NCI-H510A (cell line): ENCODE measurements at regions not wholly inside any gene's neighbourhood (a gene's known extent, or its start where the extent isn't known, plus 50 kb on each side); places are given as distances from the start of the nearest gene placed in this dataset.
A peak's percentile ranks its signal among the peaks of the same experiment; 100 is the strongest.
"Not testable (repeated sequence)": the region's sequence is repeated elsewhere in the genome, so short reads cannot be mapped to it uniquely, and the experiment has no call there.

ENCODE experiments used
- DNase-seq: peaks from one replicate; lab custom pipeline; 2025; lab: John Stamatoyannopoulos, UW

DNA sequence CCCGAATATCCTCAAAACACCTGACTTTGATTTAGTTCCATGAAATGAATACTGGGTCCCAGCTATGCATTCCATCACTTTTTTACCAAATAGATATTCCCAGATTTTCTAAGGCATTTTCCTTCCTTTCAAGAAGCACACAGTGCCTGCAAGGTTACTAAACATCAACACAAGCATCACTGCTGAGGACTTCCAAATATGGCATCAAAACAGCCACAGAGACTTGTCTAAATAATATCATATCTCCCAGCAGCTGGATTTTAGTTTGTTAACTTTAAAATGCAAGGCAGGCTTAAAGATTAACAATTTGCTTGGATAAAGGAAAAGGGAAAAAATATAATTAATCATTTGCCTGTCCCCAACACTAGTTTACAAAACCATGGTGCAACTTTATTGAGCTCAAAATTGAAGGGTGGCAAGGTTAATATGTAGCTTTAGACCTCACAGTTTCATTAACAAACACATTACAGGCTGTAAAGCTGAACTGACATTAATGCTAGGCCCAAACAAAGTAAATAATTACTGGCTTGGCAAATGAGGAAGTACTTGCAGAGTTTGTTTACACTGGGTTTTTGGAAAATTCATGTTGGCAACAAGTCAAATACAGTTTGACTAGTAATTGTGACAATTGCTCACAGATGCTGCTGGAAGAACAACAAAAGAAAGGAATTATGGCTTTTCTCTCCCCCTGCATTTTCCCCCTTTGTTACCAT lies 401.7 kb upstream of the CDIN1 start:
- DNase-seq = no peak

DNA sequence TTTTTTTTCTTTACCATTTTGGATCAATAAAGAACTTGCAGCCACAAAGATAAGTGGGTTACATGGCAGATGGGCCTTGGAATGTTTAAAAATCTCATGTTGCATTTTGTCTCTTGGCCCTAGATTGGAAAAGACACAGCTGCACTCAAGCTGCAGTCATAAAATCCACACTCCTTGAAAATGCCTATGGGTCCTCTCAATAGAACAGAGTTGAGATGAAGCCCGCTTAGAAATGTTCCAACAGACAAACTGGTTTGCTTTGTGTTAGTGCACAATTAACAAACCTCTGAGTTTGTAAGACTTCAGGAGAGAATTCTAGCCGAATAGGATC lies 401.2 kb upstream of the CDIN1 start:
- no peak for DNase-seq

DNA sequence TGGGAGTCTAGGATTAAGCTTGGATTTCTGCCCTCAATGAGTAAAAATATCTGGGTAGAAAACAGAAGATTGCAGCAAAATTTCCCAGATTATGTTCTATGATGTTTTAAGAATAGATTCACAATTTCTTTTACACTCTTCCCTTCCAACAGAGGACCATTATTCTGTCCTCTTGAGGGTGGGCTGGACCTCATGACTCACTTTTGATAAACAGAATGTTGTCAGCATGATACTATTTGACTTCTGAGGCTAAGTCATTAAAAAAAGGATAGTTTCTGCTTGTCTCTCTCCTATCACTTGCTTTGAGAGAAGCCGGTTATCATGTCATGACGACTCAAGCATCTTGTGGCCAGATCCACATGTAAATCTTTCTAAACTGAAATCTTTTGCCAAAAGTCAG lies 396.2 kb upstream of the CDIN1 start:
- DNase-seq = no peak

DNA sequence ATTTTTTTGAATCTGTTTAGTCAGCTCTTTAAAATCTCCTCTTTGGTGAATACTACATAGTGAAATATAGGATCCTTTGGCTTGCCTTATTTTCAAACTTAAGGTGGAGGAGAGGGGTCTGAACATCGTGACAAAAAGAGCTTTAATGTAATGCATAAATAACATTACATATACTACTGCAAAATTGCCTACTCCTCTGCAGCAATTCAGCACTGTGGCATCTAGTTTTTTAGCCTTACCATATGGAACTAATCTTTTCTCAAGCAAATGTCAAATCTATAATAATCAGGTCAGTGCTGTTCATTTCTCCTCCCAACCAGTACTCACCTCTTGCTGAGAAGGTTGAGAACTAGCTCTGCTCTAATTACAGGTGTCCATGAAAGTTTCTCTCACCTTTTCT lies 394.0 kb upstream of the CDIN1 start:
- no peak for DNase-seq

DNA sequence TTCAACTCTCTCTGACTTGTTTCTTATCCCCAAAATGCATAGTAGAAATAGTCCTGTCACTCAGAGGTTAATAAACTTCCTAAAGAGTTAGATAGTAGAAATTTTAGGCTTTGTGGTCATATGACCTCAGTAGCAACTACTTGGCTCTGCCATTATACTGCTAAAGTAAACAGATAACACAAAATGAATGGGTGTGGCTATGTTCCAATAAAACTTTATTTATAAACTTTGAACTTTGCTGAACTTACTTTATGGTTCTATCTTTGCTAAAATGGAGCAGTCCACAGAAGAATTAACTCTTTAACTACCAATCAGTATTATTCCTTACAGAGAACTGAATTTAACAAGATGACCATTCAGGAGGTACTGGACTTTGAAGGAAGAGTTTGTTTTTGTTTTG lies 393.6 kb upstream of the CDIN1 start:
- no peak for DNase-seq

DNA sequence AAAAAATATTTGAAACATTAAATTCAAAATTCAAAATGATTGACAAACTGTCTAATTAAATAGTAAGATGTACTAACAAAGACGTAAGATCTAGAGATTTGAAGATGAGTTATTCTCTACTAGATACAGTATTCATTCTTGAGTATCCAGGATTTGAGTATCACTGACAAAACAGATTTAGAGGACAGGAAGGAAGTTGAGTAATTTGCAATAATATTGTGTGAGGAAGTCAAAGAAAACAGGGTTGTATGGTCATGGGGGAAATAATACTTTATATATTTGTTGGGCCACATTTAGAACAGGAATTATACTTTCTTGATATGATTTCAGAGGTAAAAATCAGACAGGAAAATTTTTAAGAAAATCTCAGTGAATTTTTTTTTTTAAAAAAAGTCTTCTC lies 393.1 kb upstream of the CDIN1 start:
- no peak for DNase-seq

DNA sequence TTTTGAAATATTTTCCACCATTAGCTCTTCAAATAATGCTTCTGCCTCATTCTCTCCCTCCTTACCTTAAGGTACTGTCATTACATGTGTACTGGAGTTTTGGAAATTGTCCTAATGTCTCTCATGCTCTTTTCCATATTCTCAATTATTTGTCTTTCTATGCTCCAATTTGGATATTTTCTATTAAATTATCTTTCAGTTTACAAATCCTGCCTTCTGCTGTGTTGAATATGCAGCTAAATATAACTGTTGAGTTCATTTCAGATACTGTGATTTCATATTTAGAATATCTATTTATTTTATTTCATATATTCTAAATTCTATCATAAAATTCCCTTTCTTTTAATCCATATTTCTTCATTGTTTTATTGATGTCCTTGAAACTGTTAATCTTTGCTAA lies 388.0 kb upstream of the CDIN1 start:
- no peak for DNase-seq

DNA sequence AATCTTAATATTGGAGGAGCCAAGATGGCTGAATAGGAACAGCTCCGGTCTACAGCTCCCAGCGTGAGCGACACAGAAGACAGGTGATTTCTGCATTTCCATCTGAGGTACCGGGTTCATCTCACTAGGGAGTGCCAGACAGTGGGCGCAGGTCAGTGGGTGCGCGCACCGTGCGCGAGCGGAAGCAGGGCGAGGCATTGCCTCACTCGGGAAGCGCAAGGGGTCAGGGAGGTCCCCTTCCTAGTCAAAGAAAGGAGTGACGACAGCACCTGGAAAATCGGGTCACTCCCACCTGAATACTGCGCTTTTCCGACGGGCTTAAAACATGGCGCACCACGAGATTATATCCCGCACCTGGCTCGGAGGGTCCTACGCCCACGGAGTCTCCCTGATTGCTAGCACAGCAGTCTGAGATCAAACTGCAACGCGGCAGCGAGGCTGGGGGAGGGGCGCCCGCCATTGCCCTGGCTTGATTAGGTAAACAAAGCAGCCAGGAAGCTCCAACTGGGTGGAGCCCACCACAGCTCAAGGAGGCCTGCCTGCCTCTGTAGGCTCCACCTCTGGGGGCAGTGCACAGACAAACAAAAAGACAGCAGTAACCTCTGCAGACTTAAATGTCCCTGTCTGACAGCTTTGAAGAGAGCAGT lies 383.9 kb upstream of the CDIN1 start:
- not testable (repeated sequence) for DNase-seq

DNA sequence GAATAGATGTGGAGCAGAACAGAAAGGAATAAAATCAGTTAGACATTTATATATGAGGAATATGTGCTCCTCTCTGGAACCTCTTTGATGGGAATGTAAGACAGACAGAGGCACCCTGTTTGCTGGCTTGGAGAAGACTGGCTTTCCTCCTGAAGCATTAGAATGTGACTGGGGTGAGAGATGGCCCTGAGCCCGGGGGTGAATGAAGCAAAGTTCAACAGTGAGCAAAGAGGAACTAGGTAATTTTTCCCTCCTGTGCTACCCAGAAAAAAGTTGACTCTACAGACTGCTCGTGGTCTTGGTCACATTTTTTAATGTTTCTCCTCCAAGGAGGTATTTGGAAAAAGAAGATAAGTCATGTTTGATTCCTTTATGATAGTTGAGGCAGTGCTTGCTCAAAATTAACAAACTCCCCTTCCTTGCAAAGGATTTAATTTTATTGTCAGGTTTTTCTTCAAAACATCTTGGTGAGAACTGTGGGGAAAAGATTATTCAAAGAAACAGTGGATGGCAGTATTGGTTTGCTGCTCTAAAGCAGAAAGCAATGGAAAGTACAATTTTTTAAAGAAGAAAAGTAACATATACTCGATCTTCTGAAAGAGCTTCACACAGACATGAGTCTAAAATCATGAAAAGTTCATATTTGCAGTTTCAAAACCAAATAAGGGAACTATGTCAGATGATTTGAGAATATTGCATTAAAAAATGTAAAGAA lies 370.4 kb upstream of the CDIN1 start:
- no peak for DNase-seq

DNA sequence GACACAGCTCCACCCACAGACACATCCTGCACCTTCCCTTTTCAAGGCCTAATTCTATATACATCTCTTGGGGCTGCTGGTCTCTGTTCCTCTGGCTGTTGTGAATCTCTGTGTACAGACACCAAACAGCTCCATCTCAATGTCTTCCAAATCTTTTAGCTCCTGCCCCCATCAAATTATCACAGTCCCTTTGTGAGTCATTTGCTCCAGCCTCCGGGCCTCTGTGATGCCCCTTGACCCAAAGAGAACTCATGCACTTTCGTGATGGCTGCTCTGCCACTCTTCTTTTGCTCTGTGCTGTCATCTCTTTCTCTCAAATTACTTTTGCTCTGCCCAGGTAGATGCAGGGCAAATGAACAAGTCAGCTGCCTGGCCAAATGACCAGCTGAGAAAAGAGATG lies 369.0 kb upstream of the CDIN1 start:
- DNase-seq = no peak

DNA sequence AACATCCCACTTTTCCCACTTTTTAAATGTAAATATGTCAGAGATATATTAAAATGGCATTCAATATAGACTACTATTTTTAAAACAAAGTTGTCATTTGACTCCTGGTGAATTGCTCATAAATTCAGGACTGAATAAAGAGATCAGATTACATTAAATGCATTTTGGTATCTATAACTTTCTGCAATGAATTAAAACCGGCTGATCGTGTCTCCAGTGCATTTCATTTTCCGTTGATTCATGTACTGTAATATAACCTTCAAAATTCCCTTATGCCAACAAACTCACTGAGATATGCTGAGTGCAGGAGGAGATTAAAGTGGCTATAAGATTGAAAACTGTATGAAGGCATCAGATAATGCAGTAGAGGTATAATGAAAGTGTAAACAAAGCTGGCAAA lies 361.1 kb upstream of the CDIN1 start:
- DNase-seq = no peak

DNA sequence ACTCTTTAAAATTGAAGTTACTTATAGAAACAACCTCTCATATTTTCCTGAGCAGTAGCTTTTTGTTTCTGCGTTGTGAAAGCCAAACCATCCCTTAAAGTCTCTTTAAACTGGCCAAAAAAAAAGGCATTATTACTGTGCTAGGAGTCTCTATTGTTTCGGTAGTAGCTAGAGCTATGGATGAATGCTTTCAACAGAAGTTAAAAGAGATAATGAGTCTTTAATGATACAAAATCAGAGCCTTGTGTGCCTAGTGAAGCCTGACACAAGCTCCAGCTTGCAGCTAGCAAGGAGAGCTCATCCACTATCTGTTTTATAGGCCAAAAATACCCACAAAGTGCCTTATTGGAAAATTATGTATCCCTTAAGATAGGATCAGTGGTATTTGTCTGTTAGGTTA lies 360.4 kb upstream of the CDIN1 start:
- no peak for DNase-seq

DNA sequence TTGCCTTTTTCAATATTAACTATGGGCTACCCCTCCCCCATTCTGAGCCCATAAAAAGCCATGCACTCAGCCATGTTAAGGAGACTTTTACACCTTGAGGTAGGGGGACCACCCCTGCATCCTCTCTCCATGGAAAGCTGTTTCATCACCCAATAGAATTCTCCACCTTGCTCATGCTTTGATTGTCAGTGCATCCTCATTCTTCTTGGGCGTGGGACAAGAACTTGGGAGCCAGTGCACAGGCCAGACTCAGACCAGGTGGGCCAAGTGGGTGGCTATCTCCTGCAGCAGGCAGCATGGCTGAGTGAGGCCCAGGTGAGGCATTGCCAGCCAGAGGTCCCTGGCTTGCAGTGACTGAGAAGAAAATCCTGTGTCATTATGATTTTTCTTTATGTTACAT lies 357.4 kb upstream of the CDIN1 start:
- DNase-seq = no peak

DNA sequence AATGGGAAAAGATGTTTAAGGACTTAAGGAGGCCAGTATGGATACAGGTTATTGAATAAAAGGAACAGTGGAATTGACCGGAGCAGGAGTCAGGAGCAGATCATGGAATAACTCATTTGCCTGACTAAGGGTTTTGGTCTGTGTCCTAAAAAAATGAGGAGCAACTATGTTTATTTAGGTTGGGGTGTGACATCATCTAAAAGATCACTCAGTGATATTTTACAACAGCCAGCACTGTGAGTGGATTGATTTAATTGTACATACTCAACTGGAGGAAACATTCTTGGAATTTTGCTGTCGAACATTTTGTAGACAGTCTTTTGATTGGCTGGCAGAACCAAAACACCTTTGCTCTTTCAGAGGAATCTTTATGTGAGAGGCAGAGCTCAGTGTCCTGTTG lies 348.6 kb upstream of the CDIN1 start:
- DNase-seq = no peak

DNA sequence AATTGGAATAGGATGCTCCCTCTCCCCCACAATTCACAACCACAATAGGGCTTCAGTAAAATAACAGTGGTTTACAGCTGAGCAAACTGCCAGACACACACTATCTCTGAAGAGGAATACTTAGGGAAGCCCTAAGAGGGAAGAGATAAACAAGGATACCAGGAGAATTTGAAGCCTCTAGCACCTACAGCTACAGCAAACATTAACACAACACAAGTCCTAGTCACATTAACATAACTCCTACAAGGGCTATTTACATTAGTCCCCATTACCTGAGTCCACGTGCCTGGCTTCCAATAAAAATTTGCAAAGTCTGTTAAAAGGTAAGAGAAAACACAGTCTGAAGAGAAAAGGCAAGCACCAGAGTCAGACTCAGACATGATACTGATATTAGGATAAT lies 346.9 kb upstream of the CDIN1 start:
- peak; percentile 1 for DNase-seq

DNA sequence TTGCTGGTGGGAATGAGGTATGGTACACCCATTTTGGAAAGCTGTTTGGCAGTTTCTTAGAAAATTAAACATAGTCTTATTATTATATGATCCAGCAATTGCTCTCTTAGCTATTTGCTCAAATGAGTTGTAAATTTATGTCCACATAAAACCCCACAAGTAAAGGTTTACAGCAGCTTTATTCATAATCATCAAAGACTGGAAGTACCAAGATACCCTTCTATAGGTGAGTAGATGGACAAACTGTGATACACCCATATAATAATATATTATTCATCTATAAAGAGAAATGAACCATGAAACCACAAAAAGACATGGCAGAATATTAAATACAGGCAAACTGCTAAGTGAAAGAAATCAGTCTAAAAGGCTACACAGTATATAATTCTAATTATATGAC lies 344.7 kb upstream of the CDIN1 start:
- DNase-seq = no peak

DNA sequence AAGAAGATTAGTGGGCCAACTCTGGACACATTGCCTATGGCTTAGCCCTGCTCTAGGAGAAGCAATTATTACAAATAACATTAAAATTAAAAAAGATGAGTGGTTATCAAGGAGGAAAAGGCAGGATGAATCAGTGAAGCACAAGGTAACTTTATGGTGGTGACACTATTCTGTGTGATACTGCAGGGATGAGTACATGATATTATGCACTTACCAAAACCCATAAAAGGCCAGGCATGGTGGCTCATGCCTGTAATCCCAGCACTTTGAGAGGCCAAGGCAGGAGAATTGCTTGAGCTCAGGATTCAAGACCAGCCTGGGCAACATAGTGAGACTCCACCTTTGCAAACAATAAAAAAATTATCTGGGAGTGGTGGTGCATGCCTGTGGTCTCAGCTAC lies 344.3 kb upstream of the CDIN1 start:
- no peak for DNase-seq

DNA sequence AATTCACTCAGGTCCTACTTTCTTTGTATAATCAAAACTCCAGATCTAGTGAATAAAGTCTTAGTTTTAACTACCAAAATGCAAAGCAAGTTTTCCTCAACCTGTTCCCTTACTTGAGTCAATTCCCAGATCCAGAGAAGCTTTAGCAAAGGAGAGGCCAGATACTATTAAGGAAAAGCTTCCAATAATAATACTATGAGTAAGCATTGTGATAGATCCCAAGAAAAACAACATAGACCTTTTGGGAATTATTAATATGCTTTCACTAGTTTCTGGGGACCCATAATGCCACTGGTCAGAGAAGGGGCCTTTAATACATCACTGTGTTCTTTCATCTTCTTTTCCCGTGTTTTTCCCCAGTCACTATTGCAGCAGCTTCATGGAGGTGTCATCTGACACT lies 339.9 kb upstream of the CDIN1 start:
- DNase-seq = no peak

DNA sequence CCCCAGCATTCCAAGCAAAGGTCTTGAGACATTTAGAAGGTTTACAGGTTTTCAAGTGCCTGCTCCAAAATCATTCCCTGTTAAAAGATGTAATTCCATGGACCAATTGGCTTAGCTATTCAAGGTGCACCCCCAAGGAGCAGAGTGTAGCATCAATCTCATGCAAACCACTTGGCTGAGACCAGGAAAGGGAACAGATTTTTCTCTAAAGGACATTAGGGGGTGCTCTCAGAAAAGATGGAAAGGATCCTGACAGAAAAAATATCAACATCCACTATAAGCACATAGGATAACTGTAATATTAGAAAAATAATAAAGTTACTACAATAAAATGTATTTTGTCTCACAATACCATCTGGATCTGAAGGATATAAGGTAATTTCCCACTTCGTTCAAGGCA lies 328.0 kb upstream of the CDIN1 start:
- no peak for DNase-seq

DNA sequence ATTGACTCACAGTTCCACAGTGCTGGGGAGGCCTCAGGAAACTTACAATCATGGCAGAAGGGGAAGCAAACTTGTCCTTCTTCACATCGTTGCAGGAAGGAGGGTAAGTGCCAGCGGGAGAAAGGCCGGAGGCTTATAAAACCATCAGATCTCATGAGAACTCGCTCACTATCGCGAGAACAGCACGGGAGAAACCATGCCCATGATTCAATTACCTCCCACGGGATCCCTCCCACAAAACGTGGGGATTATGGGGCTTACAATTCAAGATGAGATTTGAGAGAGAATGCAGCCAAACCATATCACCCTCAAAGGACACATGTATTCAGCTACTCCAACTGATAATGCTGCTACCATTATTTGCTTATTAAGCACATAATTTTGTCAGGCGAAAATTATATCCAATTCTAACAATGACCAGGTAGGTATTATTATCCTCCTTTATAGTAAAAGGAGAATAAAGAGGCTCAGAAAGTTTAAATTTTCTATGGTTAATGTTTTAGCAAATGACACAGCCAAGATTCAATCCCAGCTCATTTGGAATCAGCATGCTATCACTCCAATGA lies 327.2 kb upstream of the CDIN1 start:
- DNase-seq = no peak

DNA sequence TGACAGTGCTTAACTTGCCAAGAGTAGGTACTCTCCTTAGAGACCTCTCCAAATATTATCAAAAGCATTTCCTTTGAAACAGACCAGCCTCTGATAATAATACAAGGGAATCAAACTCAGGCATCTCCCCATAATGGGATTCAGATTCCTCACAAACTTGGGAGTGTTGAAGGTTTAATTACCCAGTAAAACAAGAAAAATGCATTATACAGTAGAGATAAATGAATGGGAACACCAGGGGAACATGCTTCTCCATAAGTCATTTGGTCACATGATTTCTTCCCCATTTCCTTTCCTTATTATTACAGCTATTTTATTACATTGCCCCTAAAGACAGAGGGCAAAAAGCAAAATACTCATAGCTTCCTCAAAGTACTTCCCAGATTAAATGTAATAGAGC lies 325.0 kb upstream of the CDIN1 start:
- DNase-seq = no peak

DNA sequence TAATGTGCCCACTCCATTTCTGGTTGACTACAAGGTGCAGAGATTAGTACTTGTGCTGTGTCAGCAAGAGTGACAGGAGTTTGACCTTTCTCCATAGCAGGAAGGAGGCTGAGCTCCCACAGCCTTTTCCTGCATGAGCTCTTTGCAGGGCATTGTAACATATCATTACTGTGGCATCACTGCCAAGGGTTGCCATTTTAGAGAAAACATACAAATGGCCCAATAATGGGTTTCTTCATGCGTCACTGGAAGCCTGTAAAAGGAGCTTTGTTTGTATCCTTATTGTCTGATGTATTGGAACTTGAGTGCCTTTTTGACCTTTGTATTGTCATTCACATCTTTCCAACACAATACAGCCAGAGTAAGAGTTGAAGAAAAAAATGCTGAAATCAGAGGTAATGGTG lies 323.0 kb upstream of the CDIN1 start:
- no peak for DNase-seq

DNA sequence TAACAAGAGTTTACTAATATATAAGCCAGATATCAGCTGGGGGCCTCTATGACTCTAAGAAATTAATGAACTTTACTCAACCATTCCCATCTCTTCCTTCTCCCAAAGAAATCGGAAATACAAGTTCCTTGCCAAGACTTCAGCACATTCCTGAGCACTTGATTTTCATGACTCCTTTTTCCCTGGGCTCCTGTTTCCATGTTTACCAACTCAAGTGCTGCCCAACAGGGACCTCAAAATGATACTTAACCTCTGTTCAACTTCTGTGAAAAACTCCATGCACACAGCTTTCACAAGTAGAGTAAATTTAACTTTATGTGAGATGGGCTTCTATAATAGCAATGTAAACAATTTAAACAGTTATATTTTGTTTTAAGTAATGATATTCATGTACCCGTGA lies 315.8 kb upstream of the CDIN1 start:
- DNase-seq = no peak
